ENCODE measurements at regions not wholly inside any gene's neighbourhood (a gene's known extent, or its start where the extent isn't known, plus 50 kb on each side); places are given as distances from the start of the nearest gene placed in this dataset.
"Not testable (repeated sequence)": the region's sequence is repeated elsewhere in the genome, so short reads cannot be mapped to it uniquely, and the experiment has no call there.

DNA sequence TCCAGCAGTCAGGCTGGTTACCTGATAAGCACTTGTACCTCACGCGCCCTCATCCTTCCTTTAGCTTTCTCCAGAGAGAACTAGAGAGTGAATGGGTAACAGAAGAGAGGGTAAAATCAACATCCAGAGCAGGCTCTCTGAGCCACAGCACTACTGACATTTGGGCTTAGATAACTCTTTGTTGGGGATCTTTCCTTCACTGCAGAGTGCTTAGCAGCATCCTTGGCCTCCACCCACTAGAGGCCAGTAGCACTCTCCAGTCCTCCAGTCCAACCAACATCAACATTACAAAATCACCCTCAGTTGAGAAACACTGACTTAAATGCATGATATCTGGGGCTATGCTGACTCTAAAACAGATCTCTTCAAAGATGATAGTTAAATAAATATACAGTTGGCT lies 220.7 kb downstream of the TACR3 start:
- no peak for DNase-seq (ENCODE audit: low spot score)
- intact Hi-C loops (cut with DNase I): no loop called here

DNA sequence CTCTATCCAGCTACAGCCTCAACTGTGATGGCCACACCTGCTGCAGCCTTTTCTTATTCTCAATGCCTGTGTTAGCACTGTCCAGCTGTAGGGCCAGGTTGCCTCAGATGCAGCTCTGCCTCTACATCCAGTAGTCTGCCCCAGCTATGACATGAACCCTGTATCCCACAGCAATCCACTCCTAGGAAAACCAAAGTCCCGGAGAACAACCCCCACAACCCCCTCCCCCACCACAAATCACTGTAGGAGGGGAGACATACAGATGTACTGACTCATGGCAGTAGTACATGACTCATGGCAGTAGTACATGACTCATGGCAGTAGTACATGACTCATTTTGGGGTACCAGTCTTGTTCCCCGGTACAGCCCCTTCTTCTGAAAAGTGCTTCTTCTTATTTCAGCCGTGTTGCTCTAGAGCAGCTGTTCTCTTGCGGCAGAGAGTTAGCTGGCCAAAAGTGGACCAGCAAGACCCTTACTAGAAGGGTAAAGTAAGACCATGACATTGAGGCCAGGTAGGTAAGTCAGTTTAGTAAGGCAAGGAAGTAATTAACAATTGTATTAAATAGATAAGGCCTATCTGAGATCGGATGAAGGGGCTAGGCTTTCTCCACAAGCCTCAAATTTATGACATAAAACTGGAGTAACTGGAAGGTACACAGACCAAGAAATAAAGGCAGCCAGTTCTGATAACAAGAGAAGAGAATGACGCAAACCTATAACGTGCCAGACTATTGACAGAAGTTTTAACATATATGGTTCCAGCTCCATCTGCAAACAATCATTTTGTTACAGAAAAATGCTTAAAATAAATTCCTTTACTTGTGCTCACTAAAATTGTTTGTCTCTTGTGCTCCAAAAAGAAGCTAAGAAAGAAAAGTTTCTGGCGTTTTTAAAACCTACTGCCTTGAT lies 221.4 kb downstream of the TACR3 start:
- intact Hi-C loops (cut with DNase I): no loop called here
- no peak for DNase-seq (ENCODE audit: low spot score)

DNA sequence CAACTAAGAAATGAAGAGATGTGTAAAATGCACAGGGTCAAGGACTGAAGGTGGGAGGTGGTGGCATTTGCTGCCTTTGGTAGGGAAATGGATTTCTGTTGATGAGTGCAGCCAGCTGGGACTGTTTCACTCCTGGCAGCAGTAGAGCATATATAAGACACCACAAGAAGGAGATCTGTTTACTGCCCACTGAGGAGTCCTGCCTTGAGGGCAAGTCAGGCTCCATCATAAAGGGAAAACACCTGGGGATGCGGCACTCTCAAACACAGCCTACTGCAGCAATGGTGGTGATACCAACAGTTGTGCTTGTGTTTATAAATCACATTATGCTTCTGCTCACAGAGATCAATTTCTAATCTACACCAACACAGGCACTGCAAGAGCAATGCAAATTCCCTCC lies 222.1 kb downstream of the TACR3 start:
- no peak for DNase-seq (ENCODE audit: low spot score)
- intact Hi-C loops (cut with DNase I): no loop called here

DNA sequence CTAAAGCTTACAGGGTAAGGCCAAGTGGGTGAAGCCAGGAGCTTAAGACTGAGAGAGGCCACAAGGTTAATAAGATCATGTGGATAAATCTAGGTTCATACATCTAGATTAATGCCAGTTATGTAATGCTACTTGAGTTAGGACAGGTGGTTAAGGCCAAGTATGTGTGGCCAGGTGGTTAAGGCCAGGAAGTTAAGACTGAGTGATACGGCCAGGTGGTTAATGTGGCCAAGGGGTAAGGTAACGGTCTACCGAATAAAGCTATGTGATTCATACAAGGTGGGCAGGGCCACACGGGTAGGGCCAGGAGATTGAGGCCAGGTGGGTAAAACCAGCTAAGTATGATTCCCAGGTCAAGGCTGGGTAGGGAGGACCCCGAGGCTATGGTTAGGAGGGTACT lies 223.0 kb downstream of the TACR3 start:
- no peak for DNase-seq (ENCODE audit: low spot score)
- intact Hi-C loops (cut with DNase I): no loop called here

DNA sequence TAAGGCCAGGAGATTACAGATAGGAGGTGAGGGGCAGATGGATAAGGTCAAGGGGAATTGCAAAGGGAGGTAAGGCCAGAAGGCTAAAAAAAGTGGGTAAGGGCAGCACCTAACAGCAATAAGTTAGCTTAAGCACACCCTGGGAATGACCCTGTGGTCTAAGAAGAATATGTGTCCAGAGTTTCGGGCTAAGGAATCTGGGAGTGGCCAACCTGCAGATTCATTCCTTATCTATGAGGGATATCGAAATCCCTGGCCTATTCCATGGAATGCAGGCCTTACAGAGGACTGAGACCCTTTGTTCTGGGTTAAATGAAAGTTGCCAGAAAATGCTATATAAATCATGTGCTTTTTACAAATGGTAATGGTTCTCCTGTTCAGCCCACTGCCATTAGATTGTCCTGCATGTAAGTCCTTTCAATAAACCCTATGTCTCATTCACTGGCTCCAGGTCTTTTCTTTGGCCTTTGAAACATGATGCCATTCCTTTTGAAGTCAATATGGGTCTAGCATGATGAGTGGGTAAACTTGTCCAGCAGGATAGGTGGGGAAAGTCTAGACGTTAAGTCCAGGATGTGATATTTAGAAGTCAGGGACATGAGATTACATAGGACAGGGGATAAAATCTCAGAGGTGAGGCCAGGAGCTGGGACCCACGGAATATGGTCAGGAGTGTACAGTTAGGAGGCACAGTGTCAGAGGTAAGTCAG lies 226.2 kb downstream of the TACR3 start:
- no peak for DNase-seq (ENCODE audit: low spot score)
- intact Hi-C loops (cut with DNase I): no loop called here

DNA sequence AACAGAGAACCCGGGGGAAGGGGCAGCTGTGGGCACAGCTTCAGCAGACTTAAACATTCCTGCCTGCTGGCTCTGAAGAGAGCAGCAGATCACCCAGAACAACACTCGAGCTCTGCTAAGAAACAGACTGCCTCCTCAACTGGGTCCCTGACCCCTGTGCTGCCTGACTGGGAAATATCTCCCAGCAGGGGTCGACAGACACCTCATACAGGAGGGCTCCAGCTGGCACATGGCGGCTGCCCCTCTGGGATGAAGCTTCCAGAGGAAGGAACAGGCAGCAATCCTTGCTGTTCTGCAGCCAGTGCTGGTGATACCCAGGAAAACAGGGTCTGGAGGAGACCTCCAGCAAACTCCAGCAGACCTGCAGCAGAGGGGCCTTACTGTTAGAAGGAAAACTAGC lies 234.5 kb downstream of the TACR3 start:
- intact Hi-C loops (cut with DNase I); DNase-seq (ENCODE audit: low spot score): not testable (repeated sequence)

DNA sequence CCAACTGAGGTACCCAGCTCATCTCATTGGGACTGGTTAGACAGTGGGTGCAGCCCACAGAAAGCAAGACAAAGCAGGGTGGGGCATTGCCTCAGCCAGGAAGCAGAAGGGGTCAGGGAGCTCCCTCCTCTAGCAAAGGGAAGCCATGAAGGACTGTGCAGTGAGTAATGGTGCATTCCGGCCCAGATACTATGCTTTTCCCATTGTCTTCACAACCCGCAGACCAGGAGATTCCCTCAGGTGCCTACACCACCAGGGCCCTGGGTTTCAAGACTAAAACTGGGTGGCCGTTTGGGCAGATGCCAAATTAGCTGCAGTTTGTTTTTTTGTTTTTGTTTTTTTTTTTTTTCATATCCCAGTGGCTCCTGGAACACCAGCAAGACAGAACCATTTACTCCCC lies 235.3 kb downstream of the TACR3 start:
- intact Hi-C loops (cut with DNase I): no loop called here
- no peak for DNase-seq (ENCODE audit: low spot score)

DNA sequence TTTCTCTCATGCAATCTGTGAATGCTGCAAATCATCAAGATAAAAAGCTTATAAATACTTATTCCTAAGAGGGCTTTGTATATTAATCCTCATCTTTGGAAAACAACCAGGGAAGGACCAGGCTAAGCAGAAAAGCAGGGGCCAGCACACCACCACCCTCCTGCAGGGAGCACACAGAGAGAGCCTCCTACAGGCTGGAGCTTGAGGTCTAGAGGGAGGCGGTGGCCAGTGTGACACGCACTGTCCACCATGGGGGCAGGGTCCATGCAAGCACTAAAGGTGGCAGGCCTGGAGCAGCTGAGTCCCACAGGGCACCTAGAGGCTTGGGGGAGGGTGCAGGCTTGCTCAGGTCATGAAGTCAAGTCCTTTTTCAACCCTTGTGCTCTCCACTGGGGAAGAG lies 236.9 kb downstream of the TACR3 start:
- intact Hi-C loops (cut with DNase I): no loop called here
- no peak for DNase-seq (ENCODE audit: low spot score)

DNA sequence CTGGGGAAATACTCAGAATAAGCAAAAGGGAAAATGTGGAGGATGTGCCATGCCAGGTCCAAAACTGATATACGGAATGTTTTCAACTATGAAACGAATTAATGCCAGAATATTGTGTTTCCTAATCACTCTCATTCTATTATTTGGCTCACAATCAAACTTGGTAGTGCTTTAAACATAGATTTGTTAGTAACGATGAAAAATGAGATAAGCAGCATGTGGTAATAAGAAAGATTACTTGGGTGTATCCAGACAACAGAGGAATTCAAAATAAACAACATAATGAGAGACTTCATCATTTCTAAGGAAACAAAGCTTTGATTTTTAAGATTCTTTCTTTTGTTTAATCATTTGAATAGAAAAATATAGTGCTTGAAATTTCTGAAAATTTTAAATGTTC lies 237.3 kb downstream of the TACR3 start:
- DNase-seq (ENCODE audit: low spot score): no peak
- intact Hi-C loops (cut with DNase I): no loop called here

DNA sequence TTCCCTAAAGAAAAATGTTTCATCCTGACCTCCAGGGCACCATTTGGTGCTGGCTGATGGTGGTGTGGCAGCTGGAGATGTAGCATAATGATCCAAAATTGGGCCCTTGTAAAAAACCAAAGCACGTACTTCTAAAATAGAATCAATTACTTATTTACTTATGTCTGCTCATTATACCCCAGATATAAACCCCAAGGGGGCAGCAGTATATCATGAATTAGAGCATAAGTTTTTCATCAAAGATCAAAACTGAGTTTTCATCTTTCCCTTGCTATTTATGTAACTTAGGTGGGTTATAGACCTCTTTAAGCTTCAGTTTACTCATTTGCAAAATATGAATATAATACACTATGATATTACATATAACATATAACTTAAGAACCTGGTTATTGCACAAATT lies 241.1 kb downstream of the TACR3 start:
- intact Hi-C loops (cut with DNase I): no loop called here
- no peak for DNase-seq (ENCODE audit: low spot score)

DNA sequence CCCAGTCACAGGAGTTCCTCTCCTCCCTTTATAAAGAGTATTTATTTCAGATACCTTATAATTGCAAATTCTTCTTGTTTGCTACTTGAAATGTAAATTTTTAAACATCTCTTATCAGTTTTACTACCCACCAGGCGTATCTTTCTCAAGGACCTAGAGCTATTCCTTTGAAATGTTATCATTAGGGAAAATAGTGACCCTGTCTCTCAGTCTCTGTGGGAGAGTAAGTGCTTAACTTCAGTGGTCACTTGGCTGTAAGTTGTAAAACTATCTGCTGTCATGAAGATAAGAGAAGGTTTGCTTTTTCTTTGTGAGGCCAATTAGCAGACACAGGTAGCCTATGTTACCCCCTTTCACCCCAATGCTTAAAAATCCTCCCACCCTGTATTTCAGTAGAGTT lies 241.6 kb downstream of the TACR3 start:
- no peak for DNase-seq (ENCODE audit: low spot score)
- intact Hi-C loops (cut with DNase I): no loop called here

DNA sequence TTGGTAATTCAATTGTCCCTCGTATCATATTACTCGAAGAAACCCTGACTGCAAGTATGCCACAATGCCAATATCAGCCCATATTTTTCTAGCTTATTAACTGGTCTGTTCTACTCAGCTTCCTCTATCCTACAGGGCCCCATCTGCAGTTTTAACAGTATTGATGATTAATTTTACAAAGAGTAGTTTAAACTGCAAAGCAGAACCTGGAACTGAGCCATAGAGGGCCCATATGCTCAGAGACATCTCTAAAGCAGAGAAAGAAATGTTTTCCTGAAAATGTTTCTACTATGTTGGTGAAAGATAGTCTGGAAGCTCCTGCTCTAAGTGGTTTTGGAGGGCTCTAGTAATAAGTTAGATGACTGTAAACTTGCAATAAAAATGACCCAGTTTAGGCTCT lies 259.4 kb upstream of the CENPE start:
- intact Hi-C loops (cut with DNase I): no loop called here
- no peak for DNase-seq (ENCODE audit: low spot score)

DNA sequence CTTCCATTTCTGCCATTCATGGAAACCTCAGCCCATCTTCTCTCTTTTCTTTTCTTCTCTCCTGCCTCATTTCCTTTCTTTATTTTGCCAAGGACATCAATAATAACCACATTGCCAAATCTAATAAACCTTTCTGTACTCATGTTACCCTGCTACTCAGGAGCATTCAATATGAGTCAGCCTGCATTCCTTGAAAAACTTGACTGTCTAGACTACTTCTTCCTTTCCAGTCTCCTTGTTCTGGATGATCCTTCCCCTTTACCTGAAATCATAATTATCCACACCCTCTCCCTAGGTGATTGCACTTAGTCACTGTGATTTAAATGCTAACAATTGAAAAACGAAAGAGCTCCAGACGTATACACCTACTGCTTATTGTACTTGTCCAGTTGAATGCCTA lies 253.2 kb upstream of the CENPE start:
- DNase-seq (ENCODE audit: low spot score): no peak

DNA sequence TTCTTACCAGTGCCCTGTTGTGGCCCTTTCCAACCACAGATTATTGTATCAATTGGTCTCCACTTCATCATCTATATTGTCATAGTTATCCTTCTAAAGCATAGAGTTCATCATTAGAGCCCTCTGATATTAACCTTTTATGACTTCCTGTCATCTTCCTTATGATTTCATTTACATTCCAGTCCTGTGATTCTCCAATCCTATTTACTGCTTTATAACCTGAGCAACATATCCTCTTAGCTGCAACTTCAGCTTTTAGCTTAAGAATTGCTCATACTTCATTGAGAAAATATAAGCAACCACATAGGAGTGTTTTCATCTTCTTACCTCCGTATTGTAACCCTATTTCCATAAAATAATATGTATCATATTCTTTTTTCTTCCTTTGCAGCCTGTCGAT lies 252.6 kb upstream of the CENPE start:
- no peak for DNase-seq (ENCODE audit: low spot score)
- intact Hi-C loops (cut with DNase I): no loop called here

More for the DNA sequence above, 253.2 kb upstream of the CENPE start:
- intact Hi-C loops (cut with DNase I): no loop called here

DNA sequence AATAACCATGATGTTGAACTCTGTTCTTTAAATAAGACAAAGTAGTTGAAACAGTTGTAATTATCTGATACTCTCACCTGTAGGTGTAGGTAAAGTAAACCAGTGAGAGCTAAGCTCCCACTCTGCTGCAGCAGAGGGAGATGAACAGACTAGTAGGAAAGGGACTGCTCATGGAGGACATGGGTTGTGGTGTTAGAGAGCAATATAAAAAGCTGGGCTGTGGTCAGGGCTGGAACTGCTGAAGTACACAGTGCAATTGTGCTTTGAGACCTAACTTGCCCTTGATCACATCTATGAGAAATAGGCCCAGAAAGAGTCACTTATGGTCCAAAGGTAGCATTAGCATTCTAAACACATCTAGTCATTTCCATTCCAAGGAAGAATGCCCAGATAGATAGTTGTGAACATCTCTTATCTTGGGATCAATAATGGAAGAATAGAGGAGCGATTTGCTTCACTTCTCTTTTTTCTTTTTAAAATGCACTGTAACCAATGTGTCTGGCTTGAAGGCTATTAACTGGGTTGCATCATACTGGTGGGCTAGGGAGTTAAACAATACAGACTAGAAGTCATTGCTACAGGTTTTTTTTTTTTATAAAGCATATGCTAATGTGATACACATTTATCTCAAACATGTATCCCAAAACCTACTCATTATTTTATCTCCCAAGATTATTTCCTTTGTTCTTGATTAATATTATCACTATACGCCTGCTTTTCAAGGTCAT lies 251.3 kb upstream of the CENPE start:
- intact Hi-C loops (cut with DNase I): no loop called here
- no peak for DNase-seq (ENCODE audit: low spot score)

DNA sequence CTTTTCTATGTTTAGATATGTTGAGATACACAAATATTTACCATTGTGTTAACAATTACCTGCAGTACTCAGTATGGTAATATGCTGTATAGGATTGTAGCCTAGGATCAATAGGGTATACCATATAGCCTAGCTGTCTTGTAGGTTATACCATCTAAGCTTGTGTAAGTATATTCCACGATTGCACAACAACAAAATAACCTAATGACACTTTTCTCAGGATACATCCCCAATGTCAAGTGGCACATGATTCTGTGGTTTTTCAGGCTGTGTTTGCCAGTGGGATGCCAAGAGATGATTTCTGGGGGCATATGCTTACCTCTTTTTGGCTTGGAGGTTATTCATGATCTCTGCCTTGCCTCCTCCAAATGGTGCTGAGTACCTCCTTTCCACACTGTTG lies 247.2 kb upstream of the CENPE start:
- DNase-seq (ENCODE audit: low spot score): no peak
- intact Hi-C loops (cut with DNase I): no loop called here

DNA sequence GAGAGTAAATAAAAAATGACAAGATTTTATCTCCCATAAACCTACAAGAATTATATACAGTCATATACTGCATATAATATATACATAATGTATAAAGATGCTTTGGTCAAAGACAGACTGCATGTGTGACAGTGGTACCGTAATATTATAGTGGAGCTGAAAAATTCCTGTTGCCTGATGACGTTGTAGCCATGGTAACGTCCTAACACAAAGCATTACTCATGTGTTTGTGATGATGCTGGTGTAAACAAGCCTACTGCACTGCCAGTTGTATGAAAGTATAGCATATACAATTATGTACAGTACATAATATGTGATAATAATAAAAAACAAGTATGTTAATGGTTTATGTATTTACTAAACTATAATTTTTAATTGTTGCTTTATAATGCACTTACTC lies 245.2 kb upstream of the CENPE start:
- intact Hi-C loops (cut with DNase I): no loop called here
- DNase-seq (ENCODE audit: low spot score): no peak

DNA sequence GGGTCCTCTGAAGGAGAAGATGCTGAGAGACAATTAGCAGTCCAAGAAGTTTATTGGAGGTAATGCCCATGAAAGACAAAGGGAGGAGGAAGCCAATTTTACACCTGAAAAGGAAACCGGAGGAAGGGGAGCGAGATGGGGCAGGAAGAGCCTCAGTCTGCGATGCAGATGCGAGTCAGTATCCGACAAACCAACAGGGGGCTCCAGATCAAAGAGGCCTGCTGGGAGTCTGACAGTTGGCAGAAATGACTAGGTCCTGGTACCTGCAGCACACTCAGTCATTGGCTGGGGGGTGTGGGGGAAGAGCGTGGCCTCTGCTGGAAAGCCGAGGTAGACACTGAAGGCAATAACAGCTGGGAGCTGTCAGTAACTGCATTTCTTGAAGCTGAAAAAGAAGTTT lies 231.1 kb upstream of the CENPE start:
- no peak for DNase-seq (ENCODE audit: low spot score)
- intact Hi-C loops (cut with DNase I): no loop called here

DNA sequence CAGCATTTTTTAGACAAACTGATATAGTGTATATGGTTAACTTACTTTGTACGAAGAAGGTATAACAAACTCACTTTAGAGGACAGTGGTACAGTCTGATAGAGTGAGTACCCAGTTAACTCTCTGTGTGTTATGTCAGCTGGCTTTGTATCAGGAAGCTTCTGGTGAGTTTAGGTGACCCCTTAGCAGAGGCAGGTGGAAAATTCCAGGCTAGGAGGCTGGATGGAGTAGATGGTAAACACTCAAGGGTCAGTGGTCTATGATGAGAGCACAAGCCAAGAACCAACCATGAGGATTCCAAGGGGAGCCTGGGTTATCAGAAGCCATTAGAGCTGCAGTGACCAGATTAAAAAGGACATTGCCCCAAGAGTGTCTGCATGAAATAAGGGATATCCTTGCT lies 227.3 kb upstream of the CENPE start:
- intact Hi-C loops (cut with DNase I): no loop called here
- DNase-seq (ENCODE audit: low spot score): no peak

DNA sequence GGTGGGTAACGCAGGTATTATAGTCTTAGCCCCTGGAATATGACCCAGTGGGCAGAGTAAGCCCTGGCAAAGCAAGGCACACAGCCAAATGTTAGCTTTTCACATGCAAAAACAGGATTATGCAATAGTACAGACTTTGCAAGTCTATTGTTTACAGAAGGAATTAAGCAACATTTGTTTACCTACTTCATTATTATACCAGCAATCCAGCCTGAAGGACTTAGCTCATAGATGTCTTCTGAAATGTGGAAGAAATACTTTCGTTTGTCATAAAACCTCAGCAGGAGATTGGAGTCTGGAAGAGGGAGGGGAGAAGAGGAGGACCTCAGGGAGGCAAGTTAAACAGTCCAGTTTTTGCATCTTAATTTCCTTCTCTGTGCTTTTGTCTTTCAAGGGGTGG lies 226.7 kb upstream of the CENPE start:
- DNase-seq (ENCODE audit: low spot score): no peak
- intact Hi-C loops (cut with DNase I): no loop called here
